Heart left ventricle (tissue), 13 donors: ENCODE measurements at regions not wholly inside any gene's neighbourhood (a gene's known extent, or its start where the extent isn't known, plus 50 kb on each side); places are given as distances from the start of the nearest gene placed in this dataset.

Experiments
- CTCF ChIP-seq, 12 donors: fragments of 200-600 bp; sonication (generic) in 4 of 12; IDR thresholded peaks; one replicate each; pipeline versions ENCODE4 v1.5.0 to v1.8.0; 2018 to 2022; ENCODE audit warnings: antibody characterized with exemption in 12 of 12, mild to moderate bottlenecking in 5 of 12
- POLR2A ChIP-seq, 2 donors: fragments of 450-650 bp; IDR thresholded peaks; one replicate each; pipeline ENCODE4 v1.6.1; 2017; ENCODE audit warnings: antibody characterized with exemption in 2 of 2, mild to moderate bottlenecking in 2 of 2, moderate library complexity in 2 of 2
- donor health status: ischemic (EF 13 %, LVEDD 7.1; RV severe dilation, severe dysfunction).
- donor health status: DM: no; HTN: yes; CAD: no.
- donor health status: DM: no; HTN: no; CAD: no.
- donor health status: ischemic (EF 25% LVEDD 6.9; RV normal size, moderate dysfunction).
- donor health status: ischemic (EF 25% LVEDD 5.7; RV mildly dilated, moderate dysfunction).
- donor health status: ischemic (EF 35%, LVEDD 5.7; RV mildly dilated, moderate dysfunction).
- donor health status: nonischemic (EF 11% LVEDD 7.7; RV severe dilation, severe dysfunction).
- donor health status: DM: yes; HTN: yes; CAD: no.
- donor health status: PGD.
- donor health status: ischemic (EF 29% LVEDD 5.4; RV normal size, mild dysfunction).
- donor health status: nonischemic (EF 23%, LVEDD 6.1; RV moderate dilation, normal function).

GRCh38 chr18:73365018-73365417, 497.2 kb upstream of the NETO1 start:
- TF ChIP-seq CTCF (IDR thresholded peaks at IDR 0.05) (no peak), POLR2A (IDR thresholded peaks at IDR 0.05) (no peak)
